ENCODE measurements at regions not wholly inside any gene's neighbourhood (a gene's known extent, or its start where the extent isn't known, plus 50 kb on each side); places are given as distances from the start of the nearest gene placed in this dataset.

- in situ Hi-C loops (cut with MboI; ENCODE audit: low sequenced_read_pairs) = no loop called here
Measured at GRCh38 chr3:72698154-72698917, 149.9 kb downstream of the SHQ1 start.

GRCh38 chr3:72697717-72698116 lies 150.5 kb downstream of the SHQ1 start:
- in situ Hi-C loops (cut with MboI; ENCODE audit: low sequenced_read_pairs) = no loop called here

DNA sequence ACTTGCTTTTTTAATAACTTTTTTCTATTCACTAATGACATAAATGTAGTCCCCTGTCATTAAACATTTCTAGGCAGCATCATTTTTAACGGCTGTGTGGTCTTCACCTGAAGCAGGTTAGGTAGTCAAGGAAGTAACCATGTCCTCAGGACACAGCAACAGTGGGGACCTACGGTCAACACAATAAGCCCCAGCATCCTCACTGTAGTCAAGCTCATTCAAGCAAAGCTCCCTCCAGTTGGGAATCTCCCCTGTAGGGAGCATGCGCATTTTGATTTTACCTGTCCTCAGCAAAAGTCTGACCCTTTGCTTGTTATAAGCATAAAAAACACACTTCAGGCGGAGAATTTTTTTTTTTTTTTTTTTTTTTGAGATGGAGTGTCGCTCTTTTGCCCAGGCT lies 151.4 kb downstream of the SHQ1 start:
- in situ Hi-C loops (cut with MboI; ENCODE audit: low sequenced_read_pairs) = no loop called here

GRCh38 chr3:72694398-72694797 lies 153.8 kb downstream of the SHQ1 start:
- in situ Hi-C loops (cut with MboI; ENCODE audit: low sequenced_read_pairs) = no loop called here

DNA sequence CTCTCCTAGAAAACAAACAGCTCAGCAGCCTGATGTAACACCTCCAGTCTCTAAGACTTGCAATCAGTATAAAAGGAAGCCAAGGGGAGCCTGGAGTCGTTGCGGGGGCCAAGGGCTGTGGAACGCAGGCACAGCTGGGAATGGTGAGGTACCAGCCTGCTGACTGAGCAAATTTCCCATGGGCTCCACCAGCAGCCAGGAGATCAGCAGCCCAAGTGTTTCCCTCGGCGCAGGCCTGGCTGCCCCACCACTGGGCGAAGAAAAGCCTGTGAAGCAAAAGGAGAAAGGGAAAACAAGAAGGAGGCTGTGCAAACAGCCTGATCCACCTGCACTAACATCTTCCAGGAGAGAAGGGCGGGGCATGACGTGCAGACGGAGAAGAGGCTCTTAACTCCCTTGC lies 155.3 kb downstream of the SHQ1 start:
- in situ Hi-C loops (cut with MboI; ENCODE audit: low sequenced_read_pairs) = no loop called here

- in situ Hi-C loops (cut with MboI; ENCODE audit: low sequenced_read_pairs) = no loop called here
Measured at GRCh38 chr3:72690629-72691028, 157.6 kb downstream of the SHQ1 start.

GRCh38 chr3:72682936-72683452 lies 165.3 kb downstream of the SHQ1 start:
- in situ Hi-C loops (cut with MboI; ENCODE audit: low sequenced_read_pairs) = no loop called here

DNA sequence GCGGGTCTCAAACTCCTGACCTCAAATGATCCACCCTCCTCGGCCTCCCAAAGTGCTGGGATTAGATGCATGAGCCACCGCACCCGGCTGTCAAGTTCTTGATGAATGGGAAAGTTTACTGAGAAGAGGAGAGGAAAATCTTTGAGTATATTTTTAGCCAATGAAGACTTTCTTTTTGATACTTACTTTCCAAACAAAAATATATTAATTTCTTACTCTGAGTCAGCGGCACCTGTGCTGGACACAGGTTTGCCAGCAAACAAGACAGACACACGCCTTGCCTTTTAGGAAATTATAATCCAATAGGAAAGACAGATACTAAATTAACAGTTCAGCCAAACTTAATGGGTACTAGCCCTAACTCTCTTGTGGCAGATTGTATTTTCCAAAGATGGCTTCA lies 166.6 kb downstream of the SHQ1 start:
- in situ Hi-C loops (cut with MboI; ENCODE audit: low sequenced_read_pairs) = no loop called here

- in situ Hi-C loops (cut with MboI; ENCODE audit: low sequenced_read_pairs) = no loop called here
Measured at GRCh38 chr3:72680766-72681165, 167.5 kb downstream of the SHQ1 start.

DNA sequence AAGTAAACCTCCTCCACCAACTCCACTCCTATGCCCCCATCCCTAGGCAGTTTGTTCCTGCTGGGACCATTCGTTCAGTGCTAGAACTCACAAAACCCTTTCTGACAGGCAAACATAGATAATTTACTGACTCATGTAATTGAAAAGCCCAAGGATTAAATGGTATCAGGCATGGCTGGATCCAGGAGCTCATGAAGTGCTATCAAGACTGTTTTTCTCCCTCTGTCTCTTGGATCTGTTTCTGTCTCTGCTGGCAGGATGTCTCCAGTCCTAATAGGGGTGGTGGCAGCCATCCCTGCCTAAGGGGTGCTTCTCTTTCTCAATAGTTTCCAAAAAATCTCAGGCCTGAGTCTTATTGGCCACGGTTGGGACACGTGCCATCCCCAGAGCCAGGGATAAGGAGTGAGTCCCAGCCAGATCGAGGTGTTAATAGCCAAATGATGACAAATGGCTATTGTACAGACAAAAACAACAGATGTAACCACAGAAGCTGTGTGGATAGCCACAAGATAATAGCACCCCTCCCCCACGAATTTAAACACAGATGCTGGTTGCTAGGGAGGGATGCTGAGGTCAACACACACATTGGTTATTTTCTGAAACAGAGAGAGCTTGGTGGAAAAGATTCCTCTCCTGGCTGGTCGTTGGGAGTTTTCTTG lies 168.6 kb downstream of the SHQ1 start:
- in situ Hi-C loops (cut with MboI; ENCODE audit: low sequenced_read_pairs) = no loop called here

DNA sequence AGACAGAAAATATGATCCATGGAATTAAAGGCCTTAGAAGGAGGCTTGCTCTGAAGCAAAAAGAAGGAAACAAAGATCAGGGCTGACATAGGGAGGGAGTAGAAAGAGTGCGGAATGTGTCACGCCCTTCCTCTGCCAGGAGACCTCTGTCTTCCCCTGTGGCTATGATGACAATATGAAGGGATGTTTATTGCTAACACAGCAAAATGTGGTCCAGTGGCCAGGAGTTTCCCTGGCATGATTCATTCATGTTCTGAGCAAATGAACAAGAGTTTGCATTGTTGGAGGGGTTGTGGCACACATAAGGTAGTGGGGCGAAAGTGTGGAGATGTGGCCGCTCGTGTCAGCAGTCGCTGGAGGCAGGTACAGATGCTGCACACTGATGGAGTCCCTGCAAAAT lies 169.4 kb downstream of the SHQ1 start:
- in situ Hi-C loops (cut with MboI; ENCODE audit: low sequenced_read_pairs) = no loop called here

DNA sequence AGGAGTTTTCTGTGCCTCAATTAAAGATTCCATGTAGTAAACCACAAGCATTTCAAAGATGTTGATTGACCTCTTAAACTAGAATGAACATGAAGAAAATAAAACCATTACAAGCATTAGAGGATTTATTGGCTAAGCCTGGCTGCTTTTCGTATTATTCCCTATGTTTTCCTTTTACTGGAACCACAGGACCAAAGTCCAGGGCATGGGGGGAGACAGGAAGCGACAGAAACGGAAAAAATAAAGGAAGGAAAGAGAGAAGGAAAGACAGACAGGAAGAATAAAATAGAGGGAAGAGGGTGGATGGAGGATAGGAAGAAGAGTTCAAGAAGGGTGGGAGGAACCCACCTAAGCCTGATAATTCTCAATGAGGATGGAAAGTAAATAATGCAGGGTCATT lies 169.9 kb downstream of the SHQ1 start:
- in situ Hi-C loops (cut with MboI; ENCODE audit: low sequenced_read_pairs) = no loop called here

DNA sequence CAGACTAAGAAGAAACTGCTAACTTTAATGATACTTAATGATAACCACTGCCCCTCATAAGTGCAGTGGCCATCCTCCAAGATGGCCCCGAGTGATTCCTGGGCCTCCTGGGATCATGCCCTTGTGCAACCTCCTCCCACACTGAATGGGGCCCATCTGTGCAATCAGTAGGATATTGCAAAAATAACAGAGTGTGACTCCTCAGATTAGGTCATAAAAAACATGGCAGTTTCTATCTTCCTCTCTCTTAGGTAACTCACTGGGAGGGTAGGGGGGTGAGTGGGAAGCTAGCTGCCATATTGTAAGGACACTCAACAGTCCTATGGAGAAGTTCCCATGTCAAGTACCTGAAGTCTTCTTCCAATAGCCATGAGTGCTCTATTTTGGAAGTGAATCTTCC lies 173.0 kb downstream of the SHQ1 start:
- in situ Hi-C loops (cut with MboI; ENCODE audit: low sequenced_read_pairs) = no loop called here

GRCh38 chr3:72673011-72673771 lies 175.1 kb downstream of the SHQ1 start:
- in situ Hi-C loops (cut with MboI; ENCODE audit: low sequenced_read_pairs) = no loop called here

DNA sequence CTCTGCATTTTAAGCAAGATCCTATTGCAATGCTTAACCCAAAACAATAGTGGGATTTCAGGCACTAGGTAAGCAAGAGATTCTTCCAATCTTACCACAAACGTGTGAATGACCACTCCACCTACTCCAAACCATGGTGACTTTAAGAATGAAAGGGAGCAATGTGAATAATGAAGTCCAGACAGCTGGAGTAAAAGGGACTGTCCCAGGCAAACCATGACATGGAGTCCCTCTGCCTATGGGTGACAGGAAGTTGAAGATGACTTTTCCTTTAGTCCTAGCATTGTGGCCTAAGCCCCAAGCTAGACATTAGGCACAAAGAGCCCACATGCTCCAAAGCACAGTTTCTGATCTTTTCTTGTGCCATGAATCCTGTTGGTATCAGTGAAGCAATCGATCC lies 179.0 kb downstream of the SHQ1 start:
- in situ Hi-C loops (cut with MboI; ENCODE audit: low sequenced_read_pairs) = no loop called here

DNA sequence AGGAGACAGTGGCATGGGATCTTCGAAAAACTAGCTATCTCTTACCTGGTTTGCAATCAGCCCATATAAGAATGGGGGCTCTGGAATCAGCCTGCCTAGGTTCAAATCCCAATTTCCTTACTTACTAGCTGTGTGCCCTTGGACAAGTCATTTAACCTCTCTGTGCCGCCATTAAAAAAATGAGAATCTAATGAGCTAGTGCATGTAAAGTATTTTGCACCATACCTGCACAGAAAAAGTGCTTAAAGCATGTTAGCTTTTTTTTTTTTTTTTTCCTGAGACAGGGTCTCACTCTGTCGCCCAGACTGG lies 181.8 kb downstream of the SHQ1 start:
- in situ Hi-C loops (cut with MboI; ENCODE audit: low sequenced_read_pairs) = no loop called here

DNA sequence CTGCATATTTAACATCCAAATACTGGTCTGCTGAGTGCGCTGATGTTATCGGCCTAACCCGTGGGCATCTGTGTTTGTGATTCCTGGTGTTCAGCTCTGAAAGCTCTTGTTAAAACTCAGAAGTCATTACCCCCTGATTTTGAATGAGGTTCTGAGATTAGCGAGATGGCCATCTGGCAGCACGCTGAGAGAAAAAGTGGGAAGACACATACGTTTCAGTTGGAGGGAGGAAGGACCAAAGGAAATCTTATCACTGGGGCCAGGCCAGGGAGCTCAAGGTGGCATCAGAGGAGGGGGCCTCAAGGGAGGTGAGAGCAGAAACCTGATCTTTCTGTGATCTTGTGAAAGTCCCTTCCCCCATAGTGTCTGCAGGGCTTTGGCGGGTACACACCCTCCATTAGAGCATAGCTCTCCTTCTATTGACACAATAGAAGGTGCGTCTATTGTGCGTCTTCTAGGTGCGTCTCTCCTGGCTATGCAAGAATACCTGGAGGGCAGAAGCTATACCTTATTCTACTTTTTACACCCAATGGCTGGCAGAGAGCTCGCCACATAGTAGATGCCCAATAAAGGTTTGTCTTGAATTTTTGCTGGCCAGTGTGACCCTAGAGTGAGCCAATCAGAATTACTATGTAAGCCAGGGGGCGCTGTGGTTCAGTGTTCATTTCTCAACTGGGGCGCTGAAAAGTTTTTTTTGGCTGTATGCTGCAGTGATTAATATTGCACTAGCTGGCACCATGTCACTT lies 182.4 kb downstream of the SHQ1 start:
- in situ Hi-C loops (cut with MboI; ENCODE audit: low sequenced_read_pairs) = no loop called here

DNA sequence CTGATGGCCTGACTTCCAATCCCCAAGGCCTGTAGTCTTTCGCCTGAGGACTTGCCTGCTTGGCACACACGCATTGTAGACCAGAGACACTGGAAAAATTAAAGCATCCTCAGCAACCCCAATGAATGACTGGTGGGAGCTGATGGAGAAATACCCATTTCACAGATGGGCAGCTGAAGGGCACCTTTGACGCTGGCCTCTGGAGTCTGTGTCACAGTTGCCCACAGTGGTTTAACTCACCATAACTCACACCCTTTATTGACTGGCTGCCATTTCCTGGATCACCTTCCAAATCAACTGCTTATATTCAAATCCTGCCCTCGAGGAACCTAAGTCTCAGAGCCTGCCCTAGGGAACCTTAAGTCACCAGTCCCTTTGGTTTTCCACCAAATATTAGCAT lies 183.1 kb downstream of the SHQ1 start:
- in situ Hi-C loops (cut with MboI; ENCODE audit: low sequenced_read_pairs) = no loop called here

- in situ Hi-C loops (cut with MboI; ENCODE audit: low sequenced_read_pairs) = no loop called here
Measured at GRCh38 chr3:72664184-72664975, 183.9 kb downstream of the SHQ1 start.

GRCh38 chr3:72663429-72663828 lies 184.8 kb downstream of the SHQ1 start:
- in situ Hi-C loops (cut with MboI; ENCODE audit: low sequenced_read_pairs) = no loop called here

DNA sequence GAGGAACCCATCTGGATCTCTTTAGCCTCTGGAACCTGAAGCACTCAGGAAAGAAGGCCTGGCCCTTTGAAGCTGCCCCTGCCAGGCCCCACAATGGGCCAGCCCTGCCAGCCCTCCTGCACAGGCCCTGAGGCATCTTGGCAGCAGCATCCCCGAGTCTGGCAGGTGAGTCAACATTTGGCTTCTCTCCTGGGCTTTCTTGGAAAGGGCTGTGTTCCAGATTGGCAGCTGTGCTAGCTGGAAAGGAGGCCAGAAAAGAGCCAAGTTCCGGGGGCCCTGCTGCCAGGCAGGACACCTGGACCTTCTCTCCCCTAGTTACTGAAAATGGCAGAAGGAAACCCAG lies 187.2 kb downstream of the SHQ1 start:
- in situ Hi-C loops (cut with MboI; ENCODE audit: low sequenced_read_pairs) = no loop called here

Data from HL-60/S4 treated with retinoic acid at 250 ng/mL for 4 days and 3 days (cell line).